ENCODE measurements at regions not wholly inside any gene's neighbourhood (a gene's known extent, or its start where the extent isn't known, plus 50 kb on each side); places are given as distances from the start of the nearest gene placed in this dataset.

- no peak for DNase-seq
These were observed 225.9 kb downstream of the PTPRC start for GRCh38 chr1:198864695-198865094.

- no peak for DNase-seq
These were observed 226.5 kb downstream of the PTPRC start for GRCh38 chr1:198865319-198865718.

- DNase-seq: no peak
These were observed 228.3 kb downstream of the PTPRC start for GRCh38 chr1:198867182-198867581.

GRCh38 chr1:198873696-198874230 is 234.9 kb downstream of the PTPRC start:
- DNase-seq: no peak

GRCh38 chr1:198876371-198876871 is 237.6 kb downstream of the PTPRC start:
- no peak for DNase-seq

- no peak for DNase-seq
These were observed 239.7 kb downstream of the PTPRC start for GRCh38 chr1:198878566-198878965.

GRCh38 chr1:198879711-198880306 is 241.0 kb downstream of the PTPRC start:
- DNase-seq: no peak

- no peak for DNase-seq
These were observed 241.6 kb downstream of the PTPRC start for GRCh38 chr1:198880397-198880796.

- no peak for DNase-seq
These were observed 242.2 kb downstream of the PTPRC start for GRCh38 chr1:198880818-198881597.

GRCh38 chr1:198883184-198883583 is 244.3 kb downstream of the PTPRC start:
- DNase-seq: no peak

- no peak for DNase-seq
These were observed 249.0 kb downstream of the PTPRC start for GRCh38 chr1:198887866-198888265.

GRCh38 chr1:198888379-198888943 is 249.6 kb downstream of the PTPRC start:
- no peak for DNase-seq

- no peak for DNase-seq
These were observed 250.3 kb downstream of the PTPRC start for GRCh38 chr1:198889101-198889500.

- DNase-seq: no peak
These were observed 250.9 kb downstream of the PTPRC start for GRCh38 chr1:198889749-198890148.

GRCh38 chr1:198890214-198890930 is 251.5 kb downstream of the PTPRC start:
- no peak for DNase-seq

- DNase-seq: no peak
These were observed 253.2 kb downstream of the PTPRC start for GRCh38 chr1:198892065-198892464.

GRCh38 chr1:198893141-198893540 is 254.3 kb downstream of the PTPRC start:
- no peak for DNase-seq

- DNase-seq: no peak
These were observed 255.1 kb downstream of the PTPRC start for GRCh38 chr1:198893763-198894444.

- DNase-seq: no peak
These were observed 262.4 kb downstream of the PTPRC start for GRCh38 chr1:198901266-198901665.

GRCh38 chr1:198902655-198903054 is 263.8 kb downstream of the PTPRC start:
- DNase-seq: no peak

- no peak for DNase-seq
These were observed 264.4 kb downstream of the PTPRC start for GRCh38 chr1:198903203-198903602.

GRCh38 chr1:198903621-198904020 is 264.8 kb downstream of the PTPRC start:
- no peak for DNase-seq

Data from central memory CD4-positive, alpha-beta T cell (primary cell).